GM21423 (cell line): ENCODE measurements at regions not wholly inside any gene's neighbourhood (a gene's known extent, or its start where the extent isn't known, plus 50 kb on each side); places are given as distances from the start of the nearest gene placed in this dataset.
A peak's percentile ranks its signal among the peaks of the same experiment; 100 is the strongest.

Experiments used
- ATAC-seq: cut with Tn5 transposase; IDR thresholded peaks from one replicate; pipeline ENCODE4 v1.9.1; 2021; ENCODE audit warnings: mild to moderate bottlenecking, moderate library complexity; ENCODE audit not compliant: unreplicated experiment

- ATAC-seq: no peak
Measured at GRCh38 chr18:44516450-44516849, 164.2 kb upstream of the SETBP1 start.

GRCh38 chr18:44517136-44517535, 163.6 kb upstream of the SETBP1 start:
- no peak for ATAC-seq

- no peak for ATAC-seq
Measured at GRCh38 chr18:44518091-44518615, 162.5 kb upstream of the SETBP1 start.

GRCh38 chr18:44518666-44519065, 162.0 kb upstream of the SETBP1 start:
- no peak for ATAC-seq

GRCh38 chr18:44520981-44521667, 159.6 kb upstream of the SETBP1 start:
- ATAC-seq: no peak

- ATAC-seq: no peak
Measured at GRCh38 chr18:44521668-44522022, 159.0 kb upstream of the SETBP1 start.

GRCh38 chr18:44526705-44527415, 153.8 kb upstream of the SETBP1 start:
- ATAC-seq: no peak

- ATAC-seq: no peak
Measured at GRCh38 chr18:44533071-44533470, 147.6 kb upstream of the SETBP1 start.

GRCh38 chr18:44536046-44536445, 144.6 kb upstream of the SETBP1 start:
- no peak for ATAC-seq

GRCh38 chr18:44536619-44537018, 144.1 kb upstream of the SETBP1 start:
- no peak for ATAC-seq

- no peak for ATAC-seq
Measured at GRCh38 chr18:44537526-44537925, 143.2 kb upstream of the SETBP1 start.

- no peak for ATAC-seq
Measured at GRCh38 chr18:44539926-44540325, 140.8 kb upstream of the SETBP1 start.

- no peak for ATAC-seq
Measured at GRCh38 chr18:44541159-44541558, 139.5 kb upstream of the SETBP1 start.

- no peak for ATAC-seq
Measured at GRCh38 chr18:44541781-44542180, 138.9 kb upstream of the SETBP1 start.

GRCh38 chr18:44543387-44543786, 137.3 kb upstream of the SETBP1 start:
- no peak for ATAC-seq

GRCh38 chr18:44545359-44545985, 135.2 kb upstream of the SETBP1 start:
- ATAC-seq: no peak

- no peak for ATAC-seq
Measured at GRCh38 chr18:44546954-44547353, 133.7 kb upstream of the SETBP1 start.

- no peak for ATAC-seq
Measured at GRCh38 chr18:44548291-44549221, 132.1 kb upstream of the SETBP1 start.

- no peak for ATAC-seq
Measured at GRCh38 chr18:44552706-44553105, 128.0 kb upstream of the SETBP1 start.

- ATAC-seq: peak; percentile 60
Measured at GRCh38 chr18:44556296-44556695, 124.4 kb upstream of the SETBP1 start.

GRCh38 chr18:44557616-44558151, 123.0 kb upstream of the SETBP1 start:
- ATAC-seq: no peak
